ENCODE measurements at regions not wholly inside any gene's neighbourhood (a gene's known extent, or its start where the extent isn't known, plus 50 kb on each side); places are given as distances from the start of the nearest gene placed in this dataset.
A peak's percentile ranks its signal among the peaks of the same experiment; 100 is the strongest.
"Not testable (repeated sequence)": the region's sequence is repeated elsewhere in the genome, so short reads cannot be mapped to it uniquely, and the experiment has no call there.

DNA sequence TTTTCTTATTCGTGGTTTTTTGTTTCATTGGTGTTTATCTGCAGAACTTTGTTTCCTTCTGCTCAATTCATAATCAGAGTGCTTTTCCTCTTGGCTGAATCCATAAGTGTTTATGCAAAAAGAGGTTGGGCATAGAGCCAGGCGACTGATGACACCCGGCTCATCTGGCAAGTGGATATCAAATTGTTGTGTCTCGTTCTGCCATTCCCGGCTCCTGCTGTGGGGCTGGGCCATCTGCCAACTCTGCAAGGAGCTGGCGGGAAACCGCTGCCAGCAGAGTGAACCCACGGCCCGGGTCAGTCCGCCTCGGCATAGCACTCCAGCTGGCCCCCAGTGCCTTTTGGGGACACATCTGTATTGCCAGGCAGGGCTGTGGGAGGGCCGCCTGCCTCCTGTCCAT, 83.0 kb upstream of the ROPN1B start:
- DNase-seq (ENCODE audit: low read depth, low spot score), result not testable (repeated sequence)

DNA sequence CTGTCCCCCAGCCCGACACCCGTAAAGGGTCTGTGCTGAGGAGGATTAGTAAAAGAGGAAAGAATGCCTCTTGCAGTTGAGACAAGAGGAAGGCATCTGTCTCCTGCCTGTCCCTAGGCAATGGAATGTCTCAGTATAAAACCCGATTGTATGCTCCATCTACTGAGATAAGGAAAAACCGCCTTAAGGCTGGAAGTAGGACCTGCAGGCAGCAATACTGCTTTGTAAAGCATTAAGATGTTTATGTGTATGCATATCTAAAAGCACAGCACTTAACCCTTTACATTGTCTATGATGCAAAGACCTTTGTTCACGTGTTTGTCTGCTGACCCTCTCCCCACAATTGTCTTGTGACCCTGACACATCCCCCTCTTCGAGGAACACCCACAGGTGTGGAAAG, 69.8 kb upstream of the ROPN1B start:
- not testable (repeated sequence) for DNase-seq (ENCODE audit: low read depth, low spot score); H3K36me3 ChIP-seq (ENCODE audit: insufficient read depth, insufficient read length, low read length); H3K4me1 ChIP-seq (ENCODE audit: insufficient read depth, insufficient read length); H3K9ac ChIP-seq (ENCODE audit: insufficient read length, low read depth); H3K27me3 ChIP-seq (ENCODE audit: insufficient read depth, insufficient read length); H3K4me3 ChIP-seq (ENCODE audit: insufficient read length, low read depth)
- H3K9me3 ChIP-seq (ENCODE audit: insufficient read depth, low read length), result peaks cover 13% of the 10 kb centered on the region; the same call in 1 of the 2 replicates

More for the DNA sequence above, 83.0 kb upstream of the ROPN1B start:
- not testable (repeated sequence) for H3K27me3 ChIP-seq (ENCODE audit: insufficient read depth, insufficient read length); H3K4me3 ChIP-seq (ENCODE audit: insufficient read length, low read depth); H3K36me3 ChIP-seq (ENCODE audit: insufficient read depth, insufficient read length, low read length); H3K4me1 ChIP-seq (ENCODE audit: insufficient read depth, insufficient read length); H3K9ac ChIP-seq (ENCODE audit: insufficient read length, low read depth)
- H3K9me3 ChIP-seq (ENCODE audit: insufficient read depth, low read length), result peaks cover 13% of the 10 kb centered on the region; the same call in 1 of the 2 replicates

DNA sequence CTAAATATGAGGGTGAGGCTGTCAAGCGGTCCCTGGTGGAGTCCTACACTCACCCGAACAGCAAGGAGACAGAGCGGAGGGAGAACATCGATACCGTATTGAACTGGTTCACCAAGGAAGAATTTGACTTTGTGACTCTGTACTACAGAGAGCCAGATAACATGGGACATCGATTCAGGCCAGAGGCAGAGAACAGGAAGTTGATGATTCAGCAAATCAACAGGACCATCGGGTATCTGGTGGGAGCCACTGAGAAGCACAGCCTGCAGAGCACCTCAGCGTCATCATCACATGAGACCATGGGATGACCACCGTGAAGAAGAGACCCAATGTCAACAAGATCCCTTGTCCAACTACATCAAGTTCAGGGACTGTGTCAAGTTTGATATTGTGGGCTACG, 67.5 kb upstream of the ROPN1B start:
- not testable (repeated sequence) for H3K9ac ChIP-seq (ENCODE audit: insufficient read length, low read depth); H3K4me3 ChIP-seq (ENCODE audit: insufficient read length, low read depth); DNase-seq (ENCODE audit: low read depth, low spot score); H3K36me3 ChIP-seq (ENCODE audit: insufficient read depth, insufficient read length, low read length); H3K4me1 ChIP-seq (ENCODE audit: insufficient read depth, insufficient read length); H3K27me3 ChIP-seq (ENCODE audit: insufficient read depth, insufficient read length)
- H3K9me3 ChIP-seq (ENCODE audit: insufficient read depth, low read length), result peaks cover 13% of the 10 kb centered on the region; the same call in 1 of the 2 replicates

DNA sequence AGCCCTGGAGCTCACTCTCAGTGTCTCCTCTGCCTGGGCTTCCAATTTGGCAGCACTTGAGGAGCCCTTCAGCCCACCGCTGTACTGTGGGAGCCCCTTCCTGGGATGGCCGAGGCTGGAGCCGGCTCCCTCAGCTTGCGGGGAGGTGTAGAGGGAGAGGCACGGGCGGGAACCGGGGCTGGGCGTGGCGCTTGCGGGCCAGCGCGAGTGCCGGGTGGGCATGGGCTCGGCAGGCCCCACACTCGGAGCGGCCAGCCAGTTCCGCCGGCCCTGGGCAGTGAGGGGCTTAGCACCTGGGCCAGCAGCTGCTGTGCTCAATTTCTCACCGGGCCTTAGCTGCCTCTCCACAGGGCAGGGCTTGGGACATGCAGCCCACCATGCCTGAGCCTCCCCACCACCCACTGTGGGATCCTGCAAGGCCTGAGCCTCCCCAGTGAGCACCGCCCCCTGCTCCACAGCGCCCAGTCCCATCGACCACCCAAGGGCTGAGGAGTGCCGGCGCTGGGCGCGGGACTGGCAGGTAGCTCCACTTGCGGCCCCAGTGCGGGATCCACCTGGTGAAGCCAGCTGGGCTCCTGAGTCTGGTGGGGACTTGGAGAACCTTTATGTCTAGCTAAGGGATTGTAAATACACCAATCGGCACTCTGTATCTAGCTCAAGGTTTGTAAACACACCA, 65.1 kb upstream of the ROPN1B start:
- H3K4me3 ChIP-seq (ENCODE audit: insufficient read length, low read depth); H3K27me3 ChIP-seq (ENCODE audit: insufficient read depth, insufficient read length); H3K9ac ChIP-seq (ENCODE audit: insufficient read length, low read depth); H3K36me3 ChIP-seq (ENCODE audit: insufficient read depth, insufficient read length, low read length); DNase-seq (ENCODE audit: low read depth, low spot score); H3K4me1 ChIP-seq (ENCODE audit: insufficient read depth, insufficient read length): not testable (repeated sequence)
- H3K9me3 ChIP-seq (ENCODE audit: insufficient read depth, low read length), result peaks cover 13% of the 10 kb centered on the region; the same call in 1 of the 2 replicates

DNA sequence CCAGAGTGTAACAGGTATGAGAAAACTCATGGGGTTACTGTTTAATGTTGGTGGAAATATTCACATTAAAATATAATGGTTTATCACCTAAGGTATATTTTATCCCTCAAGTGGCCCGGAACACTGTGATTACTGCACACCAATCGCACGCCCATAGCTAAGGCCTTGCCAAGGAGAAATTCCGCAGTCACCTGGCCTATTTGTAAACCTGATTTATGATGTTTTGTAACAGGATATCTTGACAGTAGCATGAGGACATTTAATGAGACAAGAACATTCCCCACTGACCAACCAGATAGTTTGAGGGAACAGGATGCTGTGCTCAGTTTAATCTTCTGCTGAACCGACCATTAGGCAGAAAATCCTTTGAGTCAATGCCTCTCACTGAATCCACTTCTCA, 61.7 kb upstream of the ROPN1B start:
- H3K9ac ChIP-seq (ENCODE audit: insufficient read length, low read depth); DNase-seq (ENCODE audit: low read depth, low spot score): not testable (repeated sequence)
- peaks cover 13% of the 10 kb centered on the region; the same call in 1 of the 2 replicates for H3K9me3 ChIP-seq (ENCODE audit: insufficient read depth, low read length)

DNA sequence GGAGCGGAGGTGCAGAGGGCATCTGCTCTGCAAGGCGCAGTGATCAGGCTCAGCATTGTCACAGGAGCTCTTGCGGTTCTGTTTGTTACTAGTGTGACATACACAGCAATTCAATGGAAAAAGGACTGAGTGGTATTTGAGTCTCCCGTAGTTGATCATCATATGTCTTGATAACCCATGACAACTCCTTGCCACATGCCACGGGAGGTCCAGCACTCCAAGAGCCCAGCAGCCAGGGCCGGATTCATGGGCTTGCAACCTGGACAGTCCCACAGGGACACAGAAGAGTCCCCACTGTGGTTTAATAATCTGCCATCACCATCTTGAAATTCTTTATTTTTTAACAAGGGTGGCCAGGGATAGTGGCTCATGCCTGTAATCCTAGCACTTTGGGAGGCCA, 58.1 kb upstream of the ROPN1B start:
- not testable (repeated sequence) for H3K36me3 ChIP-seq (ENCODE audit: insufficient read depth, insufficient read length, low read length); H3K4me1 ChIP-seq (ENCODE audit: insufficient read depth, insufficient read length); H3K9ac ChIP-seq (ENCODE audit: insufficient read length, low read depth); H3K27me3 ChIP-seq (ENCODE audit: insufficient read depth, insufficient read length); H3K4me3 ChIP-seq (ENCODE audit: insufficient read length, low read depth); DNase-seq (ENCODE audit: low read depth, low spot score); H3K9me3 ChIP-seq (ENCODE audit: insufficient read depth, low read length)

More for the DNA sequence above, 61.7 kb upstream of the ROPN1B start:
- not testable (repeated sequence) for H3K27me3 ChIP-seq (ENCODE audit: insufficient read depth, insufficient read length); H3K4me1 ChIP-seq (ENCODE audit: insufficient read depth, insufficient read length); H3K4me3 ChIP-seq (ENCODE audit: insufficient read length, low read depth); H3K36me3 ChIP-seq (ENCODE audit: insufficient read depth, insufficient read length, low read length)

DNA sequence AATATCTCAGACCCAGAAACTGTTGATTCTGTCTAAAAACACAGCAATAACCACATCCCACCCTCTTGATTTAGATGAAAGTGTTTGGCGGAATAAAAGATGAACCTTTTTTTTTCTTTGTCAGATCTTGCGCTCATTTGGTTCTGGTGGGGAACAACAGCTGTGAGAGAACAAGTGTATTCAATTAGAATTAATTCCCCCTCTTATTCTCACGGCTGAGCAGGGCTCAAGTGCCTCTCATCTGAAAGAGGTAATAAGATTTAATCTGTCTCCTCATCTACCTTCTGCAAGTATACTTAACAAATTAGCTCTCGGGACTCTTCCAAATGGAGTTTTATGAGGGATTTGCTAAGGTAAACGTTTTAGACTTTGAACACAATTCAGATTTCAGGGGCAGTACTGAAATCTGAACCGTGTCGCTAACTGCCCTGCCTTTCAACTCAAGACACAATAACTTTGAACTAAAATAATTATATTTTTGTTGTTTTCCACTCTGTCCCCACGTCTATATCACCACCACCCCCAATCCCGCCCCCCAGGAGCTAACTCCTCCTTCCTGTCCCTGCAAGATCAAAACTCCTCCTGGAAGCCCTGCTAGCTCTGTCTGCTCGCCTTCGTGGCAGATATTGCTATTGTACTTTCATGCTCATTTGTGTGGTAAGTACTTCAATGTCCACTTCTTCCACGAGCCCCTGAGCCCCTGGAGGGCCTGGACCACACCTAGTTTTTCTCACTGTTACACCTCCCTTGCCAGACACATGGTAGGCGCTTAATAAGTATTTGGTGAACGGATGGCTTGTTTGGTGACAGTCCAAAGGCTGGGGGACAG, 54.2 kb upstream of the ROPN1B start:
- H3K9me3 ChIP-seq (ENCODE audit: insufficient read depth, low read length); H3K4me1 ChIP-seq (ENCODE audit: insufficient read depth, insufficient read length); H3K27me3 ChIP-seq (ENCODE audit: insufficient read depth, insufficient read length); DNase-seq (ENCODE audit: low read depth, low spot score); H3K36me3 ChIP-seq (ENCODE audit: insufficient read depth, insufficient read length, low read length): not testable (repeated sequence)
- Histone ChIP-seq H3K4me3 (ENCODE audit: insufficient read length, low read depth) (peak overlapping the region; percentile 47), H3K9ac (ENCODE audit: insufficient read length, low read depth) (peak overlapping the region; percentile 64)

DNA sequence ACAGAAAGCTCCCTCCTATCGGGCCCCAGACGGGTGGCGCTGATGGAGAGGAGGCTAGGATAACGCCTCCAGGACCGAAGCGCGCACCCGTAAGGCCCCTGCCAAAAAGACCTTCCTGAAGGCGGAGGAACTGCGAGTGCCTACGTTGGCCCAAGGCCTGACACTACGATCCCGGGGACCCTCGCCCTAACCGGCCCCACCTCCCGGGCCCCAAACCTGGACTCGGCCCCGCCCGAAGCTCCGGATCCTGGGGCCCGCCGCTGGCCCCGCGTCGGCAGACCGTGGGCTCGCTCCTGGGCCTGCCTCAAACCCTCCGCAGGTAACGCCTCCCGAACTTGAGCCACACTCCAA, 53.6 kb upstream of the ROPN1B start:
- not testable (repeated sequence) for H3K36me3 ChIP-seq (ENCODE audit: insufficient read depth, insufficient read length, low read length); H3K27me3 ChIP-seq (ENCODE audit: insufficient read depth, insufficient read length); H3K9me3 ChIP-seq (ENCODE audit: insufficient read depth, low read length); H3K4me1 ChIP-seq (ENCODE audit: insufficient read depth, insufficient read length)
- H3K9ac ChIP-seq (ENCODE audit: insufficient read length, low read depth), result peak overlapping the region; percentile 64
- peak; percentile 5 for DNase-seq (ENCODE audit: low read depth, low spot score)
- peak overlapping the region; percentile 47 for H3K4me3 ChIP-seq (ENCODE audit: insufficient read length, low read depth)

DNA sequence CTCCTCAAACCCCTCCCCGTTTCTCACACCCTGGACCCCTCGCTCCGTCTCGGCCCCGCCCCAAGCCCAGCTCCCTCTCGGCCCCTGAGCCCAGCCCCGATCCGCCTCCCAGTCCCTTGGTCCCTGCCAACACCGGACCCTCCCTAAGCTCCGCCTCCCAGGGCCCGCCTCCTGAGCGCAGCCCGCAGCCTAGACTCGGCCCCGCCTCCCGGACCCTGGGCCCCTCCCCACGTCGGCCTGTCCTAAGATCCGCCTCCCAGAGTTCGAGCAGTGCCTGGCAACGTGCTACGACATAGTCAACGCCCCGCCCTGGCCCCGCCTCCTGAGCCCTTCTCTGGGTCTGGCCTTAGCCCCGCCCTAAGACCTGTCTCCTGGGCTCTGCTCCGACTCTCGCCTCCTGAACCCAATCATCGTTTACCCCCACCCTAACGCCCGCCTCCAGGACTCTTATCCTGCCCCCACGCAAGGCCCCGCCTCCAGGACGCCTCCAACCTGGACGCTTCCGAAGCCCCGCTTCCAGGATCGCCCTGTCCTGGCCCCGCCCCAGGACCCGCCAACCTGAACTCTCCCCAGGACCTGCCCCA, 53.1 kb upstream of the ROPN1B start:
- H3K9ac ChIP-seq (ENCODE audit: insufficient read length, low read depth), result not testable (repeated sequence)

More for the DNA sequence above, 53.1 kb upstream of the ROPN1B start:
- not testable (repeated sequence) for H3K9me3 ChIP-seq (ENCODE audit: insufficient read depth, low read length); H3K4me1 ChIP-seq (ENCODE audit: insufficient read depth, insufficient read length); H3K36me3 ChIP-seq (ENCODE audit: insufficient read depth, insufficient read length, low read length); H3K4me3 ChIP-seq (ENCODE audit: insufficient read length, low read depth); H3K27me3 ChIP-seq (ENCODE audit: insufficient read depth, insufficient read length)
- peak; percentile 89 for DNase-seq (ENCODE audit: low read depth, low spot score)
